ENCODE measurements at regions not wholly inside any gene's neighbourhood (a gene's known extent, or its start where the extent isn't known, plus 50 kb on each side); places are given as distances from the start of the nearest gene placed in this dataset.

GRCh38 chr11:71356904-71357303 lies 91.3 kb downstream of the DHCR7 start:
- TF ChIP-seq CTCF (conservative IDR thresholded peaks at IDR 0.05; ENCODE audit: low read length): no peak
- no peak for DNase-seq (ENCODE audit: low read depth)
- no peak overlapping the region for H3K4me3 ChIP-seq (ENCODE audit: low read length)

DNA sequence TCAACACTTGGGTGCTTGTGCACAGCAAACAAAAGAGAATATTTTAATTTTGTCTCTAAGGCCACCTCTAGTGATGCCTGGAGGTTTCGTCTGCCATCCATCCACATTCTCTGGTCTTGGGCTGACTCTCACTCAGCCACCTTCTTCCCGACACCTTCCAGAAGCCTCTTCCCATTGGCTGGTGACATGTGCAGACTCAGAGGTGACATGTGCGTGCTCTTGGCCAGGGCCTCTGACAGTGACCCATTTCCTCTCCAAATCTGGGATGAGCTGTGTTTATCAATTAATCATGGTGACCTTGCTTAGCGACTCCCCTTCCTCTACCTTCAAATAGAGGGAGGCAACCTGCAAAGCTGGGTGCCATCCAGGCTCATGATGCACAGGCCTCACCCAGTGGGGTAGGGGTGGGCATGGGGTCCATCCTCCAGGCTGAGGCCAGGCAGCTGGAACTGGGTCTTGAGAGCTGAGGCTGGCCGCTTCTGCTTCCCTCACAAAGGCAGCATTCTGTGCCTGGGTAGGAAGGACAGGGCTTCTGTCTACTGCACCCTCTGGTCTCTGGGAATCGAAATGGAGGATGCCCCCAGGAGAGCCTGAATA lies 91.8 kb downstream of the DHCR7 start:
- DNase-seq (ENCODE audit: low read depth): no peak
- TF ChIP-seq CTCF (conservative IDR thresholded peaks at IDR 0.05; ENCODE audit: low read length): no peak
- no peak overlapping the region for H3K4me3 ChIP-seq (ENCODE audit: low read length)

GRCh38 chr11:71355281-71355680 lies 92.9 kb downstream of the DHCR7 start:
- peak; percentile 13 for DNase-seq (ENCODE audit: low read depth)
- H3K4me3 ChIP-seq (ENCODE audit: low read length): no peak overlapping the region
- no peak for TF ChIP-seq CTCF (conservative IDR thresholded peaks at IDR 0.05; ENCODE audit: low read length)

DNA sequence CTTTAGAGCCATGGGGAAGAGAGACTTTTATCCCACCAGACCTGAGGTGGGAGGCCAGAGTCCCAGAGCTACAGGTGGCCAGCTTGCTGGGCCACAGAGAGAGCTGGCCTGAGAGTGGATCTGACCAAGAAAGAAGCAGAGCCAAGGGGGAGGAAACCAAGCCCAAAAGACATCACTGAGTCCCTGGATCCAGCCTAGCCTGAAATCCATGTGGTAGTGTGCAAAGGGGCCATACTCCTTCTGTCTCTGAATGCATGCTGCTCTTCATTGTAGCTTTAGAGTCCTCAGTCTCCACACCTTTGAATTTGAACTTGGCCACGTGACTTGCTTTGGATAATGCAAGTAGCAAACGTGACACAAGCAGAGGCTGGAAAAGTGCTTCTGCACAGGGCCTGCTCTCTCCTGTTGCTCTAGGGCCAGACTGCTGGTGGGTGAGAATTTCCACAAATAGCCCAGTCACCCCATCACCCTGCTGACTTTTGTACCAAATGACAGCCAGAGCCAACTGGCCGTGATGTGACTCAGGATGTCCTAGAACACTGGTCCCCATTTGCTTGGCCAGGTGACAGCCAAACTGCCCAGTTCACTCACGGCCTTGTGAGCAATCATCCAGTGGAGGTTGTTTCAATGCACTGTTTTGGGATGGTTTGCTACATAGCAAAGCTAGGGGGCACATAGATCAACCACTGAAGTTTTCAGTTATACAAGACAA lies 93.6 kb downstream of the DHCR7 start:
- TF ChIP-seq CTCF (conservative IDR thresholded peaks at IDR 0.05; ENCODE audit: low read length): no peak
- H3K4me3 ChIP-seq (ENCODE audit: low read length): no peak overlapping the region
- DNase-seq (ENCODE audit: low read depth): no peak

GRCh38 chr11:71352748-71353147 lies 95.4 kb downstream of the DHCR7 start:
- no peak for TF ChIP-seq CTCF (conservative IDR thresholded peaks at IDR 0.05; ENCODE audit: low read length)
- no peak overlapping the region for H3K4me3 ChIP-seq (ENCODE audit: low read length)
- DNase-seq (ENCODE audit: low read depth): no peak

GRCh38 chr11:71352226-71352625 lies 96.0 kb downstream of the DHCR7 start:
- H3K4me3 ChIP-seq (ENCODE audit: low read length): no peak overlapping the region
- TF ChIP-seq CTCF (conservative IDR thresholded peaks at IDR 0.05; ENCODE audit: low read length): no peak
- DNase-seq (ENCODE audit: low read depth): no peak

- no peak overlapping the region for H3K4me3 ChIP-seq (ENCODE audit: low read length)
- no peak for DNase-seq (ENCODE audit: low read depth)
- TF ChIP-seq CTCF (conservative IDR thresholded peaks at IDR 0.05; ENCODE audit: low read length): no peak
Observed at GRCh38 chr11:71349627-71350026, 97.2 kb upstream of the SHANK2 start.

Data from AG10803 (cell line).